Keratinocyte (primary cell): ENCODE measurements at regions not wholly inside any gene's neighbourhood (a gene's known extent, or its start where the extent isn't known, plus 50 kb on each side); places are given as distances from the start of the nearest gene placed in this dataset.

Experiments used
- DNase-seq: peaks from one replicate; pipeline ENCODE4 v3.0.0-alpha.2; 2011; ENCODE audit warnings: low read depth, missing footprints, low spot score
- FAIRE-seq: peaks from 2 replicates; lab custom pipeline; 2011; peaks lifted over from hg19 to GRCh38; lab: Jason Lieb, UNC
- H2AFZ ChIP-seq: 2 replicates; pipeline ENCODE4 v1.6.0; 2012; ENCODE audit warnings: low read length, control low read depth, inconsistent platforms; ENCODE audit not compliant: control insufficient read depth
- H3K27ac ChIP-seq: 2 replicates; pipeline ENCODE4 v1.5.1; 2011; ENCODE audit warnings: low read length; ENCODE audit not compliant: control insufficient read depth, insufficient read depth
- H3K27me3 ChIP-seq: 3 replicates; pipeline ENCODE4 v1.6.0; 2011; ENCODE audit warnings: low read length; ENCODE audit not compliant: control insufficient read depth, insufficient read depth; ENCODE audit errors: extremely low read depth
- H3K36me3 ChIP-seq, 2 experiments: 2 replicates in 1 of 2; 3 replicates in 1 of 2; pipeline ENCODE4 v1.5.1; 2011; ENCODE audit warnings: low read length in 2 of 2, mild to moderate bottlenecking in 1 of 2; ENCODE audit not compliant: control insufficient read depth in 2 of 2, insufficient read depth in 2 of 2; ENCODE audit errors: extremely low read depth in 1 of 2
- H3K4me1 ChIP-seq: 3 replicates; pipeline ENCODE4 v1.5.1; 2011; ENCODE audit warnings: low read length; ENCODE audit not compliant: control insufficient read depth, insufficient read depth; ENCODE audit errors: extremely low read depth
- H3K4me2 ChIP-seq: 3 replicates; pipeline ENCODE4 v1.6.0; 2011; ENCODE audit warnings: low read depth, low read length; ENCODE audit not compliant: control insufficient read depth, insufficient read depth; ENCODE audit errors: extremely low read depth
- H3K4me3 ChIP-seq, 3 experiments: fragments of 200-600 bp in 1 of 3; sonication (generic) in 1 of 3; 2 replicates in 2 of 3; 3 replicates in 1 of 3; pipeline ENCODE4 v1.5.1; 2011 to 2016; ENCODE audit warnings: low read length in 3 of 3, mild to moderate bottlenecking in 3 of 3, control low read depth in 2 of 3, inconsistent platforms in 1 of 3, low read depth in 1 of 3, mixed read lengths in 1 of 3, mixed run types in 1 of 3, moderate library complexity in 1 of 3; ENCODE audit not compliant: control insufficient read depth in 2 of 3, insufficient read depth in 2 of 3; ENCODE audit errors: extremely low read depth in 1 of 3
- H3K79me2 ChIP-seq: 2 replicates; pipeline ENCODE4 v1.6.0; 2012; ENCODE audit warnings: low read length; ENCODE audit not compliant: control insufficient read depth, insufficient read depth
- H3K9ac ChIP-seq: 3 replicates; pipeline ENCODE4 v1.6.0; 2011; ENCODE audit warnings: low read length; ENCODE audit not compliant: control insufficient read depth, insufficient read depth; ENCODE audit errors: extremely low read depth
- H3K9me1 ChIP-seq: 3 replicates; pipeline ENCODE4 v1.6.0; 2011; ENCODE audit warnings: low read length; ENCODE audit not compliant: control insufficient read depth, insufficient read depth; ENCODE audit errors: extremely low read depth
- H3K9me3 ChIP-seq: 2 replicates; pipeline ENCODE4 v1.5.1; 2012; ENCODE audit warnings: low read depth, low read length; ENCODE audit not compliant: control insufficient read depth
- H4K20me1 ChIP-seq: 3 replicates; pipeline ENCODE4 v1.6.0; 2011; ENCODE audit warnings: low read length; ENCODE audit not compliant: control insufficient read depth, insufficient read depth; ENCODE audit errors: extremely low read depth
- EZH2 ChIP-seq: IDR thresholded peaks from one replicate; pipeline ENCODE4 v1.6.1; 2012; ENCODE audit warnings: inconsistent platforms, mild to moderate bottlenecking, low read length, moderate library complexity
- dilution Hi-C: fragments of 300-500 bp; cut with MboI; formaldehyde crosslinking; loops from one replicate; pipeline ENCODE4 v1.7.0; 2020; ENCODE audit warnings: low sequenced_read_pairs; ENCODE audit not compliant: extremely low pct_ligation_motif_present
- TF ChIP-seq, protein P1 (sequence below), 3 experiments: IDR thresholded peaks in 1 of 3; conservative IDR thresholded peaks in 1 of 3; optimal IDR thresholded peaks in 1 of 3; 2 replicates in 2 of 3; 3 replicates in 1 of 3; pipeline versions ENCODE3 to v1.5.1; 2011; ENCODE audit warnings: low read length in 3 of 3, mild to moderate bottlenecking in 3 of 3, moderate library complexity in 2 of 3, control low read depth in 1 of 3, inconsistent platforms in 1 of 3; ENCODE audit not compliant: insufficient read depth in 2 of 3; ENCODE audit errors: extremely low read depth in 1 of 3

DNA sequence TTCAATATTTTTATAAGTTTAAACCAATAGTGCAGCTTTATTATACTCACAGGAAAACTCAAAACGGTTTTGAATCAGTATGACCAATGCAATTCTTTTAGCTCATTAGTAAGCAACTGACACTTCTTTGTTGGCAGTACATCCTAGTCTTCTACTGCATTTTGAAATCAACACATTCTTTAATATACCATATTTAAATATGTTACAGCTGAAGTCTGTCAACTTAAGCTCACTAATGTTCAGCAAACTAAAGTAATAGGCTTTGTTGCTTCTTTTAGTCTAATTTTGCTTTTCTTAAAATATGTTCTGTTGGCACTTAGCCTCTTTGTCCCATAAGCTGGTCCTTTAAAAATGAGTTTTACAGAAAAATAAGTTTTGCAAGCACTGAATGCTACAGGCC, 55.4 kb upstream of the CCBE1 start:
- no peaks in the 10 kb centered on the region for H3K9me1 ChIP-seq
- FAIRE-seq = no peak
- H3K36me3 ChIP-seq = no peaks in the 10 kb centered on the region
- no peak overlapping the region for H2AFZ ChIP-seq
- H3K4me2 ChIP-seq = no peak overlapping the region
- no peaks in the 10 kb centered on the region for H3K79me2 ChIP-seq
- H3K27me3 ChIP-seq = no peaks in the 10 kb centered on the region
- no peak overlapping the region for H3K9ac ChIP-seq
- TF ChIP-seq, protein P1, sequence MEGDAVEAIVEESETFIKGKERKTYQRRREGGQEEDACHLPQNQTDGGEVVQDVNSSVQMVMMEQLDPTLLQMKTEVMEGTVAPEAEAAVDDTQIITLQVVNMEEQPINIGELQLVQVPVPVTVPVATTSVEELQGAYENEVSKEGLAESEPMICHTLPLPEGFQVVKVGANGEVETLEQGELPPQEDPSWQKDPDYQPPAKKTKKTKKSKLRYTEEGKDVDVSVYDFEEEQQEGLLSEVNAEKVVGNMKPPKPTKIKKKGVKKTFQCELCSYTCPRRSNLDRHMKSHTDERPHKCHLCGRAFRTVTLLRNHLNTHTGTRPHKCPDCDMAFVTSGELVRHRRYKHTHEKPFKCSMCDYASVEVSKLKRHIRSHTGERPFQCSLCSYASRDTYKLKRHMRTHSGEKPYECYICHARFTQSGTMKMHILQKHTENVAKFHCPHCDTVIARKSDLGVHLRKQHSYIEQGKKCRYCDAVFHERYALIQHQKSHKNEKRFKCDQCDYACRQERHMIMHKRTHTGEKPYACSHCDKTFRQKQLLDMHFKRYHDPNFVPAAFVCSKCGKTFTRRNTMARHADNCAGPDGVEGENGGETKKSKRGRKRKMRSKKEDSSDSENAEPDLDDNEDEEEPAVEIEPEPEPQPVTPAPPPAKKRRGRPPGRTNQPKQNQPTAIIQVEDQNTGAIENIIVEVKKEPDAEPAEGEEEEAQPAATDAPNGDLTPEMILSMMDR (optimal IDR thresholded peaks at IDR 0.05 in 1 of 3, IDR thresholded peaks at IDR 0.05 in 1 of 3, conservative IDR thresholded peaks at IDR 0.05 in 1 of 3; ENCODE audit: extremely low read depth in 1 of 3, insufficient read depth in 2 of 3, low read length in 3 of 3) = no peak
- TF ChIP-seq EZH2 = no peak
- no peak for DNase-seq
- peaks cover 14% of the 10 kb centered on the region for H3K4me1 ChIP-seq
- H3K4me3 ChIP-seq = no peak overlapping the region
- dilution Hi-C loops = no loop called here
- H3K9me3 ChIP-seq = no peaks in the 10 kb centered on the region
- no peak overlapping the region for H3K27ac ChIP-seq
- H4K20me1 ChIP-seq = no peaks in the 10 kb centered on the region

DNA sequence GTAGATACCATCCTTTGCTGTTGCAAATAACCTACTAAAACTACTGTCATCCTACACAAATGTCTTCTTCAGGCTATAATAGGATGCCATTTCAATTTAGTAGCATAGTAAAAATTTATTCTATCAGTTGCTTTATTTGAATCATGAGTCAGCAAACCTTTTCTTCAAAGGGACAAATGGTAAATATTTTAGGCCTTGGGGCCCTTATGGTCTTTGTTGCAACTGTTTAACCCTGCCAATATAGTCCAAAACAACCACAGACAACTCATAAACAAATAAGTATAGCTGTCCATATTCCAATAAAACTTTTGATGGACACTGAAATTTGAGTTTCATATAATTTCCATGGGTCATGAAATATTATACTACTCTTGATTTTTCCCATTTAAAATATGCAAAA, 54.0 kb upstream of the CCBE1 start:
- DNase-seq = no peak

More for the DNA sequence above, 54.0 kb upstream of the CCBE1 start:
- no peaks in the 10 kb centered on the region for H3K36me3 ChIP-seq
- no peak for TF ChIP-seq EZH2
- TF ChIP-seq, protein P1 (optimal IDR thresholded peaks at IDR 0.05 in 1 of 3, IDR thresholded peaks at IDR 0.05 in 1 of 3, conservative IDR thresholded peaks at IDR 0.05 in 1 of 3; ENCODE audit: extremely low read depth in 1 of 3, insufficient read depth in 2 of 3, low read length in 3 of 3) = no peak
- H3K9ac ChIP-seq = no peak overlapping the region
- dilution Hi-C loops = no loop called here
- no peaks in the 10 kb centered on the region for H3K27me3 ChIP-seq
- H3K4me2 ChIP-seq = no peak overlapping the region
- no peaks in the 10 kb centered on the region for H3K9me1 ChIP-seq
- no peaks in the 10 kb centered on the region for H3K79me2 ChIP-seq
- no peaks in the 10 kb centered on the region for H3K9me3 ChIP-seq
- no peak overlapping the region for H3K27ac ChIP-seq
- H4K20me1 ChIP-seq = no peaks in the 10 kb centered on the region
- no peak for FAIRE-seq
- H3K4me1 ChIP-seq = peaks cover 14% of the 10 kb centered on the region
- H2AFZ ChIP-seq = no peak overlapping the region
- no peak overlapping the region for H3K4me3 ChIP-seq
